Brain pericyte (primary cell): ENCODE measurements at regions not wholly inside any gene's neighbourhood (a gene's known extent, or its start where the extent isn't known, plus 50 kb on each side); places are given as distances from the start of the nearest gene placed in this dataset.
"Not testable (repeated sequence)": the region's sequence is repeated elsewhere in the genome, so short reads cannot be mapped to it uniquely, and the experiment has no call there.

Source experiments
- DNase-seq: peaks from one replicate; pipeline ENCODE4 v3.0.0-alpha.2; 2012; ENCODE audit warnings: low read depth, low spot score

DNA sequence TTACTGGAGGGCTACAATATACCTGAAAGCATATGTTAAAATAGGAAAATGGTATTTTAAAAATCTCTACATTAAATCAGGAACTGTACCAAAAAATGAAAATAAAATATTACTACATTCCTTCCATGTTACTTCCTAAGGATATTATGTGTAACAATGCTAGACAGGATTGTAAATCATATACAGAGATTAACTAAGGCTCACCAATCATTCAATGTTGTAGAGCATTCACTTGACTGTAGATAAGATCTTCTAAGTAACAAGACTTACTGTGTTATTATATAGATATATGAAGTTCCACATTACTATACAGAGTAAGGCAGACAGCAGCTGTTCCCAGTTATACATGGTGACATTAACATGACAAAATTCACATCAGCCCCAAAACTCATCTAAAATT is 1919.1 kb upstream of the CDH9 start:
- DNase-seq: no peak

DNA sequence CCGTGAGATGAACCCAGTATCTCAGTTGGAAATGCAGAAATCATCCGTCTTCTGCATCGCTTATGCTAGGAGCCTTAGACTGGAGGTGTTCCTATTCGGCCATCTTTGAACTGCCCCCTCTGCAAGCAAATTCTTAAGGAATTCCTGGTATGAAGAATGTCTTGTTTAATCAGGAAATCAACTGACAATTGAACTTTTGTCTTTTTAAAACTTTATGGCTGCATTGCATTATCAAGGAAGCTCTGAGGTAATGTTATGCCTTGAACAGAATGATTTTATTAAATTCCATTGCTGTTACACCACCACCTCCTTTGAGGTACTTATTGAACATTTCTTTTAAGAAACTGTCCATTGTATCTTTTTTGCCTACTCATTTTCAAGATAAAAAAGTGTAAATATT is 1915.7 kb upstream of the CDH9 start:
- DNase-seq: no peak

DNA sequence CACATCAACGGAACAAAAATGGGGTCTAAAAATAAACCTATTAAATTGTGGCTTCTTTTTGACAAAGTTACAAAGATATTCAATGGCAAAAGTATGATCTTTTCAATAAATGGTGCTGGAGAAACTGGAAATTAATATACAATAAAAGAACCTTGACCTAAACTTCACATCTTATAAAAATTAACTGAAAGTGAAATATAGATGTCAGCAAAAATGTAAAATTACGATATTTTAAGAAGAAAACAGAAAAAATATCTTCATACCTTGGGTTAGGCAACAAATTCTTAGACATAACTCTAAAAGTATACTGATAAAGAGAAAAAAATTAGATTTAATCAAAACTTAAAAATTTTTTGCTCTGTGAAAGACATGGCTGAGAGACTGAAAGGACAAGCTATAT is 1909.5 kb upstream of the CDH9 start:
- DNase-seq: no peak

DNA sequence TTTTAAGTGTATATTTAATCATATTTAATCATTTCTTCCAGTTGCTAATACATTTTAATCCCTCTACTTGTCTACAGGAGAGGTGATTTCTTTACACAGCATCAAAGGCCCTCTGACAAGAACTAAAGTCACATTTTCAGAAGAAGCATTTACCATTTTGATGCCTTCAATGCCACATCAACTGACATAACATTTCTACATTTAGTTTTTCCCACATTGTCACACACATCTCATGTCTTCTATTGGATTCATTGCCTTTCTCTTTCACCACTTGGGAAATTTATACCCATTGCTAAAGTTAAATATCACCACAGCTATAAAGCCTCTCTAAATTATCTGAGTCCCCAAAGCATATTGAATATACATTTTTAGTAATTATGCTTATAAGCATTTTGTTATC is 1907.5 kb upstream of the CDH9 start:
- DNase-seq: no peak

DNA sequence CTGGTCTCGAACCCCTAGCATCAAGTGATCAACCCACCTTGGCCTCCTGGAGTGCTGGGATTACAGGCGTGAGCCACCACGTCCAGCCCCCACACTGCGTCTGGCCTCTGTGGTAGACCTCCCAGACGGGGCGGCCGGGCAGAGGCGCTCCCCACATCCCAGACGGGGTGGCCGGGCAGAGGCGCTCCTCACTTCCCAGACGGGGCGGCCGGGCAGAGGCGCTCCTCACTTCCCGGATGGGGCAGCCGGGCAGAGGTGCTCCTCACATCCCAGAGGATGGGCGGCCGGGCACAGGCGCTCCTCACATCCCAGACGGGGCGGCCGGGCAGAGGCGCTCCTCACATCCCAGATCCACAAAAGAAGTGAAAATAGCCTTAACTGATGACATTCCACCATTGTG is 1891.0 kb upstream of the CDH9 start:
- DNase-seq: not testable (repeated sequence)

DNA sequence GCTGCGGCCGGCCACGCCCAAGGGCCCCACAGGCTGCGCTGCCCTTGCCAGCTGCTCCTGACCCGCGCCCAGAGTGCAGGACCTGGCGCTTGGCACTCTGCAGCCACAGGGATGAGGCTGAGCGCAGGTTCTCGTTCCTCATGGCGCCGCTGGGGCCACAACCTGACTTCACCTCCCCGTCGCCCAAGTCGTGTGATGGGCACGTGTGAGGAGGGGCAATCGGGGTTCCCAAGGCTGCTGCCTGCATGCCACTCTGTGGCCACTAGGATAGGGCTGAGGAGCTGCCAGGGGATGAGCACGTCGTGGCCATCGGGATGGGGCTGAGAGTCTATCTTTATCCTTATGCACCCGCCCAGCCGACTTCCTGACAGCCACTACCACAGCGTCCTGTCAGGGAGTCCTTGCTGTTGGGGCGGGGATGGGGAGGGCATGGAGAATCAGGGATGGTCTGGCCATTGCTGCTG is 1890.0 kb upstream of the CDH9 start:
- DNase-seq: not testable (repeated sequence)

DNA sequence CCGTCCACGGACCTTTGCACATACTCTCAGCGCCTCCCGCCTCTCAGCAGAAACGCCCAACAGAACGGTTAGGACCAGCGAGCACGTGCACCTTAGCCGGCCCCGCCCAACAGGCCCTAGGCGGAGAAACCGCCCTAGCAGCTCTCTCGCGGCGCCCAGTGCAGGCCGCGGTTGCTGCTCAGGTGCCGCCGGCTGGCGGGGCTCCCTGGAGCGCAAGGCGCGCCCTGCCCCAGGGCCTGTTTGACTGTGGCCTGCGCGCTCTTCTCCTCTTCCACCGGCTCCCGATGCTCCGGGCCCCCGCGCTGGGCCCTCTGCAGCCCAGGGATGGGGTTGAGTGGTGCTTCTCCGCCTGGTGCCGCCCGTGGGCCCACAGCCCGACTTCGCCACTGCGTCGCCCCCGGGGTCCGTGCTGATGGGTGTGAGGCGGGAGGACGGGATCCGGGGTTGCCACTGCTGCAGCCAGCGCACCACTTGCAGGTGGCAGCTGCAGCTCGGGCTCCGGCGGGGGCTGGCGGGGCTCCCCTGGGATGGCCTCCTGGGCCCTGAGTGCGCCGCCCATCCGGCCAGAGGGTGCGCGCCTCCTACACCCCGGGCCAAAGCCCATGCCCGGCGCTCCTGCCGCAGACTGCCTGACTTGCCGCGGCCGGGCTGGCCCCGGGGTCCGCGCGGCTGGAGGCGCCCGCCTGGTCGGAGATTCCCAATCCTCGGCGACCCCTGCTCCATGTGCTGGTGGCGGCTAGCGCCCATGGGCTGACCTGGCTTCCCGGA is 1889.4 kb upstream of the CDH9 start:
- no peak for DNase-seq

DNA sequence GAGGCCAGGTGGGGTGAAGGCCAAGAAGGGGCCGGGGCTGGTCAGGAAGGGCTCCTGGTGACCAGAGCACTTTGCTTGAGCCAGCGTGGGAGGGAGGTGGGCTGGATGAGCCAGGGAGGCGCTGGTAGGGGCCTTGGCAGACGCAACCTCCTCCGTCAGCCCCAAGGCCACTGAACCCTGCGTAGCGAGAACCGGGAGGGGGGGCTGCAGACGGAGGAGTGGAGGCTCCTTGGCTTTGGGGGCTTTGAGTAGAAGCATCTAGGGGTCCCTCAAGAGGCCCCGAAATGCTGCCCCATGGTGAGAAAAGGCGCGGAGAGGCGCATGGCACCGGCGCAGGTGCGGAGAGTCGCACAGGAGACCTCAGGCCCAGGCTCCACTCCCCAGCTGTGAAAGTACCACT is 1888.0 kb upstream of the CDH9 start:
- DNase-seq: no peak

DNA sequence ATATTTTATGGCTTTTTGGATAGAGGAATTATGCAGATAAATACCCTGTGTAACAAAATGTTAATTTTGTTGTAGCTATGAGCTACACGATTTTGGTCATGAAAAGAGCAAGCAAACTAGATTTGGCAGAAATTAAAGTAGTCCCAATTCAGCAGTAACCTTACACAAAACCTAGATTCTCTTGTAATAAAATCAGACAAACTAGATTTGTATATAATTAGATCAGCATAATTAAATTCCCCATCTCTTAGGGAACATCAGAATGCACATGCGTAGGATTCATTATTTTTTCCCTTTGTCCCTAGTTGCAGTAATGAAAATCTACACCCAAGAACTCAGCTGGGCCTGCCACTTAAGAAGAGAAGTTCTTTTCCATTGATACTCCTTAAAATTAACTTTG is 1879.2 kb upstream of the CDH9 start:
- no peak for DNase-seq

DNA sequence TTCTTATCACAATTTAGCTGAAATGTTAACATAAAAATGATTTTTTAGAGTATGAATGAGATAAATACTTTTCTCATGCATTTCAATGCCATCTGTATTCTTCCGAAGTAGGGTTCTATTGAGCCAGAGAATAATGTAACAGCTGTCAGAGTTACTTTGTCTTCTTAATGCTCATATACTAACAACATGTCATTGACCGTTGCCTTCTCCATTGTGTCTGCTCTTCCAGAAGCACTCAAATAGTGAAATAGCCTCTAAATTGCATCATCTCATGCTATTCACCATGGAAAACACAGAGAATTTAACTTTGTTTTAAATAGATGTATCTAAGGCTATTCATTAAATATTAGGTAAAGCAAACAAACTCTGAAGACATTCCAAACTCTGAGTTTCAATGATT is 1875.9 kb upstream of the CDH9 start:
- no peak for DNase-seq

DNA sequence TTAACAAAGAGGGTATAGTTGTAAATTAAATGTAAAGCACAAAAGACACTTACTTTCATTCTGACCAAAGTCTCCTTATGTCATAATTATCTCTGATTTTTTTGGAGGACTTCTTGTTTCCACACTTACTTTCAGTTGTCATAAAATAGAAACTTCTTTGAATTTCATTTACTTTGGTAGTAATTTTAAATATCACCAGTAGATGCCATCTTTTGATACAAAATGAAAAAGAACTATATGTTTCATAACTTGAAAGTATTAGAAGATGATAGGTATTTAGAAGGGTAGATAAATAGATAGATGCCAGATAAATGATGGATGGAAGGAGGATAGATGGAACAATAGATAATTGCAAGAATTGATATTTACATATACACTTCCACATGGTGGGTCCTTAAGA is 1865.3 kb upstream of the CDH9 start:
- DNase-seq: no peak

DNA sequence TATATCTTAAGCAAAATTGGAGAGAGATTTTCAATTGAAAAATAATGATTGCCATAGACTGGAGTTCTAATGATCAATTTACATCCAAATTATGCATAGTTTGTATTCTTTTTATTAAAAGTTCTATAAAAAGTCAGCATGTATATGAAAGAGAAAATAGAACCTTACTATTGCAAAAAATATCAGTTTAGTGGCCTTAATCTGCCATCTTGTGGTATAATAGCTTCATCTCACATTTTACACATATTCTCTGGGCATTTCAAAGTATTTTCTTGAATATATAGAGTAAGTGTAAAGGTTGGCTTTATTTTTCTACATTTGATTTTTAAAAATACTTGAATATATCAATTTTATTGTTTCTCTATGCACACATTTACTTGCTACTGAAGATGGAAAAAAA is 1858.6 kb upstream of the CDH9 start:
- no peak for DNase-seq

DNA sequence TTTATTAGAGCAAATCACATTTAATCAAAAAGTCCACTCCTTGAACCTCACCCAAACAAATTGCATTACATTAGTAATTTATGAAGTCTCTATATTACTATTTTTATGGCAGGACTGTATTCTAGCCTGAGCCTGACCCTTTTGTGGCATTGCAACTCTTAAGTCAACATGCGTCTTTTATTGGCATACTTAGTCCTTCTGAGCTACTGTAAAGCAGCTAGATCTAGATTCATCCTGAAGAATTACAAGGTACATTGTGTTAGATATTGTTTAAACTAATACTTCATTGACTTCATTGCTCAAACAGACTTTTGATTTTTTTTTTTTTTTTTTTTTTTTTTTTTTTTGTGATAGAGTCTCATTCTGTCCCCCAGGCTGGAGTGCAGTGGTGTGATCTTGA is 1842.5 kb upstream of the CDH9 start:
- DNase-seq: no peak

DNA sequence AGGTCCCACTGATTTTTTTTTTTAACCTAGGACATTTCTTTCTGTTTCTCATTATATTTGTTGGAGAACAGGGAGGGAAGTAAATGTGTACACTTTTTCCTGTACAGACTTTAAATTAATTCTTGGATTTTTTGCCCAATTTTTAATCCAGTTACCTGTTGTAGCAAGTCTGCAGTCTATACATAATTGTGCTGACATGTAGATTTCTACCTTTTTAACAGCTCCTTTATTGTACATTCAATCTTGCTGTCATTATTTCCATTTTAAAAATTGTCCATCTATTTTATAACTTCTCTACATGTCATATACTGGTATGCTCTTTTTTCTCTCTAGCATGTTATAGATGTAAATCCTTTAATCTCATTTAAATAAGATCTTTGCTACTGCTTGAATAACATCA is 1838.7 kb upstream of the CDH9 start:
- DNase-seq: no peak

DNA sequence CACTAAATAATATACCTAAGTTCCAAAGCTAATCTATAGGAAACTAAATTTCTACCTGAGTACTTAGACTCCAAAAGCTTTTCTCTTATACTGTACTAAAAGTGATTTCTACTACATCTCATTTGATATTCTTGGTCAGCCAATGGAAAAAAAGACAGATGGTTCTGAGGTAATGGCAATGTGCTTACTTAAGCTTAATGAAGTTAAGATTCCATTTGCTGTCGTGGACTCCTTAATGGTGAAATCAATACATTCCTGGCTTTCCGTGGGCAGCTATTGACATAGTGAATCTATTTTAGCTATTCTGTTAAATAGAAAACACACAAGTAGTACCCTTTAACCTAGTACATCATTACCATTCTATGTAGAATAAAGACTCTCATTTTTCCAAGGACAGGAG is 1825.6 kb upstream of the CDH9 start:
- DNase-seq: no peak

DNA sequence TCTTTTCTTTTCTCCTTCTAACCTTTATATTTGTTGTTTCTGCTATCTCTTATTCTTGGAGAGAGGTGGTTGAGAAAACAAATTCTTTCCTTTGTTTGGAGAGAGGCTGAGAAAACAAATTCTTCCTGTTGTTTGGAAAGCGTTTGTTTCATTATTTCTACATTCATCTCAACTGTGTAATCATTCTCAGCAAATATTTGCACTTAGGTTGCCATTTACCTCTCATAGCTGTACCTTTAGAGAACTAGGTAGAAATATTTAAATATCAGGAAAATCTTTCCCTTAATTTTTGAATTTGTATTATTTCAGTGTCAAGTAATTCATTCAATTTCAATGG is 1824.4 kb upstream of the CDH9 start:
- no peak for DNase-seq

DNA sequence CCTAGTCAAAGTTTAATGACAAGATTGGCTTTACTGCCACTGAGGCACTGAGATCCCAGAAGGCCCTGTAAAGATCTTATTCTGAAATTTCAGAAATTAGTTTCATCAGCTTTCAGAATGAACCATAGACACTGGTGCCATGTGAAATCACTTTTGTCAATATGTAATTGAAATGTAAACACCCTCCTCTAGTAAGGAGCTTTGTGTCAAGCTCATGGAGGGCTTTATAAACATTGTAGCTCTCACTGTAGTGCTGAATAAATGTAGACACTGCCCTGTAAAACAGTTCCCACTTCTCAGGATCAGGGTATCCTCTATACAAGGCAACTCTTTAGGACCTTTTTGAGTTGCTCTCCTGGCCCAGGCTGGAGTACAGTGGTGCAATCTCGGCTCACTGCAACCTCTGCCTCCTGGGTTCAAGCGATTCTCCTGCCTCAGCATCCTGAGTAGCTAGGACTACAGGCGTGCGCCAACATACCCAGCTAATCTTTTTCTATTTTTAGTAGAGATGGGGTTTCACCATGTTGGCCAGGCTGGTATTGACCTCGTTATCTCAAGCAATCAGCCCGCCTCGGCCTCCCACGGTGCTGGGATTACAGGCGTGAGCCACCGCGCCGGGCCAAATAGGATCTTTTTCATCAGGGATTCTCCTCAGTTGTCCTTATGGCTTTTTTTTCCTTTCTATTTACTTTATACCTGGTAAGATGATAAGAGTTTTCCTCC is 1823.9 kb upstream of the CDH9 start:
- DNase-seq: no peak

DNA sequence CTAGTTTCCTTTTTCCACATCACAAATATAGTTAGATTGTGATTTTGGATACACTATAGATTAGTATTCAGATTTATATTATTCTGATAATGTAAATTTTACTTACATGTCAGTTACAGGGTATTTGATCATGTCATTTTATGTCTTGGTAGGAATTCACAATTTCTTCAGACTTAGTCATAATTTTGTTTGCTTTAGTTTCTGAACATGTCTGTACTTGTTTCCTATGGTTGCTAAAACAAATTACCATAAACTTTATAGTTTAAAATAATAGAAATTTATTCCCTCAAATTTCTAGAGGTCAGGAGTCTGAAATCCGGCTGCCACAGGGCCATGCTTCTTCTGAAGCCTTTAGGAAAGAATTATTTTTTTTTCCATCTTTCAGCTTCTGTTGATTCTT is 1817.2 kb upstream of the CDH9 start:
- DNase-seq: no peak

DNA sequence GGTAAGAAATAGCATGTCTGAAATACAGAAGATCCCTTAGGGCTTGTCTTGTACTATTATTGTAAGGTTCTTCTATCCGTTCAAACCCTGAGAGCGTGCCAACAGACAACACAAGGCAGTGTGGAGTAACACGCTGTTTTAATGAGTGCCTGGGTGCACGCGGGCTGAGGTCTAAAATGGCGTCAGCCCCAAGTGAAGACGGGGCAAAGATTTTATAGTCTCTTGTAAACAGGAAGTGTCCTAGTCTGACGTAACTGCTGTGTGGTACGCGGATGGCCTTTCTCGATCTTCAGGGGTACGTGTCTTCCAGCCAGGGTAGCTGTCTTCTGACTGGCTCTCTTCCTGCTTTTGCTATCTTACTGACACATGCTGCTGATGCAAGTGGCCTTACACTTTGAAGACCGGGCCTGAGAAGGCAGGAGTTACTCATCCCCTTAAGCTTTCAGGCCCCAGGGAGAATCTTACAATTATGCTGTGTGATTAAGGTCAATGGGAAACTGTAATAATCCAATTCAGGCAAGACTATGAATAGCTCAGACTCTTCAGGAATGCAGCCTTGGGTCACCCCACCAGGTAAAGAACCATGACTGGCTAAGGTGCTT is 1812.0 kb upstream of the CDH9 start:
- no peak for DNase-seq

DNA sequence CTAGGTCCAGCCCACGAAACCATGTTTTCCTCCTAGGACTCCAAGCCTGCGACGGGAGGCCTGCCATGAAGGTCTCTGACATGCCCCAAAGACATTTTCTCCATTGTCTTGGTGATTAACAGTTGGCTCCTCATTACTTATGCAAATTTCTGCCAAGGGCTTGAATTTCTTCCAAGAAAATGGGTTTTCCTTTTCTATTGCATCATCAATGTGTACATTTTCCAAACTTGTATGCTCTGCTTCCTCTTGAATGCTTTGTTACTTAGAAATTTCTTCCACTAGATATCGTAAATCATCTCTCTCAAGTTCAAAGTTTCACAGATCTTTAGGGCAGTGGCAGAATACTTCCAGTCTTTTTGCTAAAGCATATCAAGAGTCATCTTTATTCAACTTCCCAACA is 1792.7 kb upstream of the CDH9 start:
- DNase-seq: no peak

DNA sequence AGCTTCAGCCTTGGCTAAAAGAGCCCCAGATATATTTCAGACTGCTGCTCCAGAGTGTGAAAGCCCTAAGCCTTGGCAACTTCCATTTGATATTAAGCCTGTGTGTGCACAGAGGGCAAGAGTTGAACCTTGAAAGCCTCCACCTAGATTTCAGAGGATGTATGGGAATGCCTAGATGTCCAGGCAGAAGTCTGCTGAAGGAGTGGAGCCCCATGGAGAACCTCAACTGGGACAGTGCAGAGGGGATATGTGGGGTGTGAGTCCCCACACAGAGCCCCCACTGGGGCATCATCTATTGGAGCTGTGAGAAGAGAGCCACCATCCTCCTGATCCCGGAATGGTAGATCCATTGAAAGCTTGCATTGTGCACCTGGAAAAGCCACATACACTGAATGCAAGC is 1784.8 kb upstream of the CDH9 start:
- no peak for DNase-seq

DNA sequence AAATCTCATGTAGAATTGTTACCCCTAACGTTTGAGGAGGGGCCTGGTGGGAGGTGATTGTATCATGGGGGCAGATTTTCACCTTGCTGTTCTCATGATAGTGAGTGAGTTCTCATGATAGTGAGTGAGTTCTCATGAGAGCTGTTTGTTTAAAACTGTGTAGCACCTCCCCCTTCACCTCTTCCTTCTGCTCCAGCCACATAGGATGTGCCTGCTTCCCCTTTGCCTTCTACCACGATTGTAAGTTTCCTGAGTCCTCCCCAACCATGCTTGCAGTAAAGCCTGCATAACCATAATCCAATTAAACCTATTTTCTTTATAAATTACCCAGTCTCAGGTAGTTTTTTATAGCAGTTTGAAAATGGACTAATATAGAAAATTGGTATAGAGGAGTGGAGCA is 1783.7 kb upstream of the CDH9 start:
- no peak for DNase-seq

DNA sequence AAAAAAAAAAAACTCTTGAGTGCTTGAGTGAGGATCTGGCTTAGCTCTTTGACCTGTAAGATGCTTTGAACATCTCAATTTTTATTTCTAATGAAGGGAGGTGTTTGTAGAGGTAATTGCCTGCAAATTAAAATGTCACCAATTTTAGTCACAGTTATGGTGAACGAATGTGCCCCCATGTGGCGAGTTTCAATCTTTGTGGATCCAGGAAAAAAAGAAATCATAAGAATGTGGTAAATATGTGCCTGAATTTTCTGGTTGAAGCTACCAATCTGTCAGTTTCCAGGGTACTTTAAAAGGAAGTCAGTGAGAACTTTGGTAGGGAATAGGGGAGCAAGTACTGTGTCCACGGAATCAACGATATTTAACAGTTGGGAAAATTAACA is 1772.4 kb upstream of the CDH9 start:
- DNase-seq: no peak
